ENCODE measurements at regions not wholly inside any gene's neighbourhood (a gene's known extent, or its start where the extent isn't known, plus 50 kb on each side); places are given as distances from the start of the nearest gene placed in this dataset.

DNA sequence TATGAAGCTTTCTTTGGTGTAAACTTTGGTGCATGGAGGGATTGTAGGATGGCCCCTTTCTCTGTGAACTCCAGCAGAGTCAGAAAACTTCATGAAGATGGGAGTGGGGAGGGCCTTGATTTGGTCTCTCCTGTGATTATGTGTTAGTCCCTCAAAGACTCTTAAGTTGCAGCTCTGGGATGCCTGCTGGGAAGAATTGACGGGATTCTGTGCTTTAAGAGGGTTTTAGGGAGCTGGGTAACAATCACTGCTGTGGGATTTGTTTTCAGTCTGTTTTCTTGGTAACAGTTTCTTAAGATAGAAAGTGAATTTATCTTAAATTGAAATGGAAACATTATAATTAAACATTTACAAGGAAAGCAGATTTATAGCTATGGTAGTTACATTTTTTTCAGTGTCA, 378.1 kb downstream of the AACS start:
- peaks cover 2% of the 10 kb centered on the region for H3K9me3 ChIP-seq (replicated peaks; ENCODE audit: control insufficient read depth, insufficient read depth, low read length)
- H3K4me3 ChIP-seq (replicated peaks in 1 of 3; ENCODE audit: insufficient read depth in 1 of 3, low read depth in 1 of 3, low read length in 3 of 3): no peak overlapping the region
- dilution Hi-C loops (cut with MboI; ENCODE audit: extremely low pct_ligation_motif_present, low sequenced_read_pairs): no loop called here
- H3K36me3 ChIP-seq (ENCODE audit: control insufficient read depth in 2 of 2, extremely low read depth in 1 of 2, insufficient read depth in 2 of 2, low read length in 2 of 2): no peaks in the 10 kb centered on the region
- no peaks in the 10 kb centered on the region for H3K27me3 ChIP-seq (ENCODE audit: control insufficient read depth in 2 of 2, insufficient read depth in 2 of 2, low read length in 2 of 2)
- H3K4me1 ChIP-seq (ENCODE audit: control insufficient read depth, extremely low read depth, insufficient read depth, low read length): no peaks in the 10 kb centered on the region
- H3K4me2 ChIP-seq (ENCODE audit: insufficient read depth, low read length): no peak overlapping the region
- POLR2A ChIA-PET: no interaction called here
- no TSS peak for BruUV-seq (replicated peaks)
- intact Hi-C loops (cut with micrococcal nuclease): no loop called here
- no peaks in the 10 kb centered on the region for H4K20me1 ChIP-seq (replicated peaks; ENCODE audit: control insufficient read depth, extremely low read depth, insufficient read depth, low read length)
- no peaks in the 10 kb centered on the region for H3K9me1 ChIP-seq (replicated peaks; ENCODE audit: control insufficient read depth, extremely low read depth, insufficient read depth, low read length)
- no peak overlapping the region for H3K9ac ChIP-seq (replicated peaks; ENCODE audit: extremely low read depth, insufficient read depth, low read length)
- no peak overlapping the region for H2AFZ ChIP-seq (ENCODE audit: low read depth, low read length)
- H3K79me2 ChIP-seq (ENCODE audit: control insufficient read depth, insufficient read depth, low read length): no peaks in the 10 kb centered on the region
- TF ChIP-seq, protein P1, sequence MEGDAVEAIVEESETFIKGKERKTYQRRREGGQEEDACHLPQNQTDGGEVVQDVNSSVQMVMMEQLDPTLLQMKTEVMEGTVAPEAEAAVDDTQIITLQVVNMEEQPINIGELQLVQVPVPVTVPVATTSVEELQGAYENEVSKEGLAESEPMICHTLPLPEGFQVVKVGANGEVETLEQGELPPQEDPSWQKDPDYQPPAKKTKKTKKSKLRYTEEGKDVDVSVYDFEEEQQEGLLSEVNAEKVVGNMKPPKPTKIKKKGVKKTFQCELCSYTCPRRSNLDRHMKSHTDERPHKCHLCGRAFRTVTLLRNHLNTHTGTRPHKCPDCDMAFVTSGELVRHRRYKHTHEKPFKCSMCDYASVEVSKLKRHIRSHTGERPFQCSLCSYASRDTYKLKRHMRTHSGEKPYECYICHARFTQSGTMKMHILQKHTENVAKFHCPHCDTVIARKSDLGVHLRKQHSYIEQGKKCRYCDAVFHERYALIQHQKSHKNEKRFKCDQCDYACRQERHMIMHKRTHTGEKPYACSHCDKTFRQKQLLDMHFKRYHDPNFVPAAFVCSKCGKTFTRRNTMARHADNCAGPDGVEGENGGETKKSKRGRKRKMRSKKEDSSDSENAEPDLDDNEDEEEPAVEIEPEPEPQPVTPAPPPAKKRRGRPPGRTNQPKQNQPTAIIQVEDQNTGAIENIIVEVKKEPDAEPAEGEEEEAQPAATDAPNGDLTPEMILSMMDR (IDR thresholded peaks at IDR 0.05; ENCODE audit: extremely low read depth in 1 of 2, insufficient read depth in 1 of 2, low read depth in 1 of 2, low read length in 2 of 2): no peak
- TF ChIP-seq EZH2 (IDR thresholded peaks at IDR 0.05; ENCODE audit: borderline replicate concordance, low read depth, low read length, severe bottlenecking): no peak
- CTCF ChIA-PET: no interaction called here
- no peak overlapping the region for H3K27ac ChIP-seq (ENCODE audit: insufficient read depth, low read depth, low read length)
- FAIRE-seq (no peak), DNase-seq (ENCODE audit: low read depth, low spot score) (no peak)

DNA sequence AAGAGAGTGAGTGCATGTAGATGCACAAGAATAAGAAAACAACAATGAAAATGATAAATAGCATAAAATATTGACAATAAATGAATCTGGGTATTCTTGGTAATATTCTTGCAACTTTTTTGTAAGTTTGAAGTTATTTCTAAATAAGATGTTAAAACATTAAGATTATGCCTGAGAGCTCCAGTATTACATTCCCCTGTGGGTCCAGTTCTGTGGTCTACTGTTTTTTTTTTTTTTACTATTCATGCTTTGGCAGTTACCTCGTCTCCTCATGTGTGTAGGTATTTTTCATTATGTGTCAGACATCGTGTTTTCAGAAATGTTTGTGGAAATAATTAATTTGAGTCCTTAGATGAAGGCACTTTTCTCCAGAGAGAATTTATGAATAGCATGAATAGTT, 386.2 kb downstream of the AACS start:
- BruUV-seq (replicated peaks): no TSS peak
- dilution Hi-C loops (cut with MboI; ENCODE audit: extremely low pct_ligation_motif_present, low sequenced_read_pairs) (no loop called here), intact Hi-C loops (cut with micrococcal nuclease) (no loop called here)
- Histone ChIP-seq H3K4me1 (ENCODE audit: control insufficient read depth, extremely low read depth, insufficient read depth, low read length) (no peaks in the 10 kb centered on the region), H3K27ac (ENCODE audit: insufficient read depth, low read depth, low read length) (no peak overlapping the region), H2AFZ (ENCODE audit: low read depth, low read length) (no peak overlapping the region), H3K27me3 (ENCODE audit: control insufficient read depth in 2 of 2, insufficient read depth in 2 of 2, low read length in 2 of 2) (no peaks in the 10 kb centered on the region), H4K20me1 (replicated peaks; ENCODE audit: control insufficient read depth, extremely low read depth, insufficient read depth, low read length) (no peaks in the 10 kb centered on the region), H3K9me3 (replicated peaks; ENCODE audit: control insufficient read depth, insufficient read depth, low read length) (no peaks in the 10 kb centered on the region), H3K79me2 (ENCODE audit: control insufficient read depth, insufficient read depth, low read length) (no peaks in the 10 kb centered on the region), H3K4me2 (ENCODE audit: insufficient read depth, low read length) (no peak overlapping the region), H3K4me3 (replicated peaks in 1 of 3; ENCODE audit: insufficient read depth in 1 of 3, low read depth in 1 of 3, low read length in 3 of 3) (no peak overlapping the region), H3K9me1 (replicated peaks; ENCODE audit: control insufficient read depth, extremely low read depth, insufficient read depth, low read length) (no peaks in the 10 kb centered on the region), H3K9ac (replicated peaks; ENCODE audit: extremely low read depth, insufficient read depth, low read length) (no peak overlapping the region), H3K36me3 (ENCODE audit: control insufficient read depth in 2 of 2, extremely low read depth in 1 of 2, insufficient read depth in 2 of 2, low read length in 2 of 2) (no peaks in the 10 kb centered on the region)
- FAIRE-seq: no peak
- POLR2A ChIA-PET: no interaction called here
- CTCF ChIA-PET: no interaction called here
- no peak for DNase-seq (ENCODE audit: low read depth, low spot score)
- TF ChIP-seq, protein P1 (IDR thresholded peaks at IDR 0.05; ENCODE audit: extremely low read depth in 1 of 2, insufficient read depth in 1 of 2, low read depth in 1 of 2, low read length in 2 of 2): no peak
- TF ChIP-seq POLR2A (IDR thresholded peaks at IDR 0.05; ENCODE audit: low read depth, low read length): no peak
- TF ChIP-seq MYC (IDR thresholded peaks at IDR 0.05; ENCODE audit: low read depth, low read length): no peak
- TF ChIP-seq, protein P2, sequence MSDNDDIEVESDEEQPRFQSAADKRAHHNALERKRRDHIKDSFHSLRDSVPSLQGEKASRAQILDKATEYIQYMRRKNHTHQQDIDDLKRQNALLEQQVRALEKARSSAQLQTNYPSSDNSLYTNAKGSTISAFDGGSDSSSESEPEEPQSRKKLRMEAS (IDR thresholded peaks at IDR 0.05; ENCODE audit: insufficient read depth, insufficient read length): no peak
- TF ChIP-seq POLR2AphosphoS5 (IDR thresholded peaks at IDR 0.05; ENCODE audit: insufficient read depth, low read depth, low read length): no peak
- no peak for TF ChIP-seq JUN (IDR thresholded peaks at IDR 0.05; ENCODE audit: borderline replicate concordance, insufficient read depth, insufficient read length, low read depth)
- no peak for TF ChIP-seq EZH2 (IDR thresholded peaks at IDR 0.05; ENCODE audit: borderline replicate concordance, low read depth, low read length, severe bottlenecking)
- TF ChIP-seq GATA2 (IDR thresholded peaks at IDR 0.05; ENCODE audit: insufficient read depth, insufficient read length, low read depth, low read length): no peak
- no peak for TF ChIP-seq FOS (IDR thresholded peaks at IDR 0.05; ENCODE audit: borderline replicate concordance, insufficient read depth, low read length)

All from endothelial cell of umbilical vein (primary cell).